Activated T-helper 2 cell treated with anti-CD3 and anti-CD28 coated beads, Interferon-gamma antibody, Interleukin-2, Interleukin-4, amounts not matched to agents 10 μg/mL and 5 μg/mL and 100 μg/mL, durations not matched to agents 14 hours and 24 hours and 36 hours (primary cell): ENCODE measurements at regions not wholly inside any gene's neighbourhood (a gene's known extent, or its start where the extent isn't known, plus 50 kb on each side); places are given as distances from the start of the nearest gene placed in this dataset.

Experiments
- DNase-seq: peaks from one replicate; pipeline ENCODE4 v3.0.0; 2021; ENCODE audit warnings: low spot score
- H3K27ac Mint-ChIP-seq: one replicate; pipeline ENCODE4 v1.8.0; 2021; ENCODE audit warnings: mixed read lengths
- H3K27me3 Mint-ChIP-seq: one replicate; pipeline ENCODE4 v1.8.0; 2021; ENCODE audit warnings: low read depth, mixed read lengths
- H3K36me3 Mint-ChIP-seq: one replicate; pipeline ENCODE4 v1.8.0; 2021; ENCODE audit warnings: low read depth, mixed read lengths
- H3K4me1 Mint-ChIP-seq: one replicate; pipeline ENCODE4 v1.8.0; 2021; ENCODE audit warnings: low read depth, mixed read lengths
- H3K4me3 Mint-ChIP-seq: one replicate; pipeline ENCODE4 v1.8.0; 2021; ENCODE audit warnings: low read depth, mild to moderate bottlenecking, moderate library complexity, mixed read lengths
- H3K9me3 Mint-ChIP-seq: one replicate; pipeline ENCODE4 v1.8.0; 2021; ENCODE audit warnings: mixed read lengths
- intact Hi-C: fragments of 100-400 bp; cut with micrococcal nuclease; formaldehyde crosslinking; loops from one replicate; pipeline ENCODE4 v1.15.1; 2023

DNA sequence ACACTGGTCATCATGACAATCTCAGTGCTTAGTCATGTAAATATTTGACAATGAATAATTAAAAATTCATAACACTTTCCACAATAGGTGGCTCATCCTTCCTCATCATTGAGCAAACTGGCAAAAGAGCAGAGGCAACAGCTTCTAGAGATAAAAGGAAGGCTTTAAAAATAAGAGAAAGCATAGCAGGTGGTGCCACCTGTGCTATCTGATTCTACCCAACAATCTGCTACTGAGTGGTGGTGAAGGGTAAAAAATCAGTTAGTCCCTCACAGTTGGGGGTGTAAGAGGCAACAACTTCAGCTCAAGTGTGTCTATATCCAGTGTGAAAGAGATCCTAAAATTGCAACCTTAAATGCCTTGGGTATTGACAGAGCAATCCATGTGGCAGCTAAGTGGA lies 280.1 kb upstream of the PPARGC1A start:
- no peak overlapping the region for H3K4me3 Mint-ChIP-seq
- intact Hi-C loops = no loop called here
- no peak overlapping the region for H3K27ac Mint-ChIP-seq
- H3K9me3 Mint-ChIP-seq = no peaks in the 10 kb centered on the region
- DNase-seq = no peak
- no peaks in the 10 kb centered on the region for H3K4me1 Mint-ChIP-seq
- no peaks in the 10 kb centered on the region for H3K27me3 Mint-ChIP-seq
- no peaks in the 10 kb centered on the region for H3K36me3 Mint-ChIP-seq

DNA sequence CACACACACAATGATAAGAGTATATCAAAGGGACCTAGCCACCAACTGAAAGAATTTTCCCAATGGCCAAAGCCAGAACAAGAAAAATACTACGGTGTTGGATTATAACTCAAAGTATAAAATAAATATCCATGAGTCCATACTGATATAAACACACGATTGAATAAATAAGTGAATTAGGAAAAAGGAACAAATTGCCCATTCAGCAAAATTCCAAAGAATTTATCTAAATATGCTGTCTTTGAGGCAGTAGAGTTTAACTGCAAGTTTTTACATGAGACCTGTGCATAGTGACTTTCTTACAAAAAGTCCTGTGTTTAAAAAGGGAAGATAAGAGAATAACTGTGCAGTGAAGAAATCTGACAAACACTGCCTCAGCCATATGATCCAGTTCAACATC lies 278.8 kb upstream of the PPARGC1A start:
- no peak overlapping the region for H3K4me3 Mint-ChIP-seq
- no peaks in the 10 kb centered on the region for H3K36me3 Mint-ChIP-seq
- H3K27me3 Mint-ChIP-seq = no peaks in the 10 kb centered on the region
- no peaks in the 10 kb centered on the region for H3K4me1 Mint-ChIP-seq
- no peaks in the 10 kb centered on the region for H3K9me3 Mint-ChIP-seq
- H3K27ac Mint-ChIP-seq = no peak overlapping the region
- intact Hi-C loops = no loop called here
- no peak for DNase-seq

DNA sequence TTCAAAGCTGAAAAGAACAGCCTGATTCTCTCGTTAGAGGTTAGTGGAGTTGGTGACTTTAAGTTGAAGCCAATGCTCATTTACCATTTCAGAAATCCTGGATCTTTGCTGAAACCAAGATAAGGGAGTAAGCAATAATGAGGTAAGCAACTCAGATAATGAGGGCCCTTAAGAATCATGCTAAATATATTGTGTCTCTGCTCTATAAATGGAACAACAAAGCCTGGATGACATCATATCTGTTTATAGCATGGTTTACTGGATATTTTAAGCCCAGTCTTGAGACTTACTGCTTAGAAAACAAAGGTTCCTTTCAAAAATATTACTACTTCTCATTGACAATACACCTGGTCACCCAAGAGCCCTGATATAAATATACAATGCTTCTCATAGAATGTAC lies 276.7 kb upstream of the PPARGC1A start:
- no peak overlapping the region for H3K27ac Mint-ChIP-seq
- no peaks in the 10 kb centered on the region for H3K27me3 Mint-ChIP-seq
- no peak for DNase-seq
- no peak overlapping the region for H3K4me3 Mint-ChIP-seq
- no peaks in the 10 kb centered on the region for H3K4me1 Mint-ChIP-seq
- no peaks in the 10 kb centered on the region for H3K9me3 Mint-ChIP-seq
- H3K36me3 Mint-ChIP-seq = no peaks in the 10 kb centered on the region
- intact Hi-C loops = no loop called here

DNA sequence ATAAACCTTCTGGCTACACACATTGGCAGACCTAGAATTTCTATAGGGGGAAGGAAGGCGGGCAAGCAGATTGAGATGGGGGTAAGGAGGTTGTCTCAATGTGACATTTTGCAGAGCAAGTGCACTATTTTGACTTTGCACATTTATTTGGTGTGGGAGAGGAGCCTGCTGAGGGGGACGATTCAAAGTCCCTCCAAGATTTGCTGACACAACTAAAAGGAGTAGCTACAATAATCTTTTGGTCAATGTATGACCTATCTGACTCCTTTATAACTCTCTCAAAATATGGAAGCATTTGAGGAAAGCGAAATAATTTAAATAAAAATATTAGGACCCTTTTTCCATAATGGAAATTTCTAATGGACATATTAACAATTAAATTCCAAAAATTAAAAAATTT lies 274.9 kb upstream of the PPARGC1A start:
- DNase-seq = no peak
- no peaks in the 10 kb centered on the region for H3K27me3 Mint-ChIP-seq
- H3K4me1 Mint-ChIP-seq = no peaks in the 10 kb centered on the region
- H3K36me3 Mint-ChIP-seq = no peaks in the 10 kb centered on the region
- no peaks in the 10 kb centered on the region for H3K9me3 Mint-ChIP-seq
- intact Hi-C loops = no loop called here
- no peak overlapping the region for H3K27ac Mint-ChIP-seq
- no peak overlapping the region for H3K4me3 Mint-ChIP-seq

DNA sequence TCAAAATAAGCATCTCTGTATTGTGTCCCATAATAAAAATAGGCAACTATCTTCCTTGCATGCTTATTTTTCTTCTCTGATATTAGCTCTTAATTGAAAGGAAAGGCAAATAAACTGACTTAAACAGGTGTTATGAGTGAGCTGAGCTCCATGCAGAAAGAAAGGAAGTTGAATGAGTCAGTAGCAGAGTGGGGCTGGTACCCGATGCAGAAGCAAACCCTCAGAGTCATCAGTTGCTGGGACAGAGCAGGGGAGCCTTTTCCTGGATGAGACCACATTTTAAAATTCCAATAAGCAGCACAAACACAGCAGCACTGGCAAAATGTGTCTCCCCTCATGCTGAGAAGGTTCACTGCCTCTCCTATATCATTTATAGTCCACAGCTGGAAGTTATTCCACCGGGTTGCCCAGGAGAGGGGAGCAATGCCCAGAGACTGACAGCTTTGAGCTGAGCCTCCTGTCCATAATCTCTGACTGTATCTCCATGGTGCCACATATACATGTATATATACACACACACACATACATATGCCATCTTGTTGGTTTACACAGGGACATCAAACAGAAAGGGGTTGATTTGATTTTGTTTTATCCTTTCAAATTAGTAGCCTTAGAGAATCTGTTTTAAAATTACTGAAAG lies 274.3 kb upstream of the PPARGC1A start:
- H3K9me3 Mint-ChIP-seq = no peaks in the 10 kb centered on the region
- intact Hi-C loops = no loop called here
- no peak overlapping the region for H3K27ac Mint-ChIP-seq
- H3K27me3 Mint-ChIP-seq = no peaks in the 10 kb centered on the region
- H3K4me1 Mint-ChIP-seq = no peaks in the 10 kb centered on the region
- no peak overlapping the region for H3K4me3 Mint-ChIP-seq
- no peaks in the 10 kb centered on the region for H3K36me3 Mint-ChIP-seq
- no peak for DNase-seq

DNA sequence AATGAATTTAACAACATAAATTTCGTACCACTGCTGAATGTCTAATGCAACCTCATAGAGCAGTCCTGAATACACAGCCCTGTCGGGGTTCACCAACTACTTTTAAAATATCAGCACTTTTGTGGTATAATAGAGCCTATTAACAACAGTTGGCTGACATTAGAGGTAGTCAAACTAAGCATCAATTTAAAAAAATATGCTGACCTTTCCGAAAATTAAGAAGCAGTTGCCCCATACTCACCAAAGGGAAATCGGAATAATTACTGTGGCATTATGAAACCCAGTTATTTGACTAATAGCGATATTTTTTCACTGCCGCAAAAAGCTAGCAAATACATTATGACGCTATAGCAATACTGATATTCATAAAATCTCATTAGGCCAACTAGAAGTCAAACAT lies 273.5 kb upstream of the PPARGC1A start:
- H3K9me3 Mint-ChIP-seq = no peaks in the 10 kb centered on the region
- no peak overlapping the region for H3K4me3 Mint-ChIP-seq
- intact Hi-C loops = no loop called here
- H3K36me3 Mint-ChIP-seq = no peaks in the 10 kb centered on the region
- no peak overlapping the region for H3K27ac Mint-ChIP-seq
- no peaks in the 10 kb centered on the region for H3K4me1 Mint-ChIP-seq
- DNase-seq = no peak
- no peaks in the 10 kb centered on the region for H3K27me3 Mint-ChIP-seq

DNA sequence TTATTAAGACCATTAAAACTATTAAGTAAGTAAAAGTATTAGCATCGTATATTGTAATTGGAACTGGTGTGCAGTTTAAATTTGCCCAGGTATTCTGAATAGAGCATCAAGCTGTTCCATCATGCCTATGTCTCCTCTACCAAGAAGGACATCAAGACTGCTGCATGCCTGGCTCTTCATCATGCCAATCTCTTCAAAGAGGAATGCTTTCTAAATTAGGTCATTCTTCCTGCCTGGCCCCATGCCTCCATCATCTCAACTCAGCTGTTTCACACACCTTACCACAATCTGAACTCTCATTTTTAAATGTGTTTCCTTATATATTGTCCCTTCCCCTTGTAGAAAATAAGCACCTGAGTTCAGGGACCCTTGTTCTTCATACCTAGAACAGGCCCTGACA lies 270.5 kb upstream of the PPARGC1A start:
- intact Hi-C loops = no loop called here
- Mint-ChIP-seq H3K9me3 (no peaks in the 10 kb centered on the region), H3K36me3 (no peaks in the 10 kb centered on the region), H3K27me3 (no peaks in the 10 kb centered on the region), H3K4me1 (no peaks in the 10 kb centered on the region), H3K4me3 (no peak overlapping the region), H3K27ac (no peak overlapping the region)
- DNase-seq = no peak

DNA sequence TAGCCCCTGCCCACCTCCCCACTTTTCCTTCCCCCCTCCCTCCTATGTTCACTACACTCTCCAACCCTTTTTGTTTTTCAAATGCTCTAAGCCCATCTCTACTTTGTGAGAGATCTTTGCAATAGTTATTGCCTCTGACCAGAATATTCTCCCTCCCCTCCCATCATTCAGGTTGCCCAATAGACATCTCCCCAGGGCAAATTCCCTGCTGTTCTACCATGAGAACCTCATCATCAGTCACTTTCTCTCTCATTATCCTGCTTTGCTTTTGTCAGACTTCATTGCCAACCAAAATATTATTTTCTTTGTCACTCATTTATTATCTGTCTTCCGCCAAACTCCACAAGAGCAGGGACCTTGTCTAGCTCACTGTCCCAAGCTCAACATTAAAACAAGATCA lies 268.2 kb upstream of the PPARGC1A start:
- no peak for DNase-seq
- H3K36me3 Mint-ChIP-seq = no peaks in the 10 kb centered on the region
- H3K4me1 Mint-ChIP-seq = no peaks in the 10 kb centered on the region
- H3K27me3 Mint-ChIP-seq = no peaks in the 10 kb centered on the region
- H3K27ac Mint-ChIP-seq = no peak overlapping the region
- H3K9me3 Mint-ChIP-seq = no peaks in the 10 kb centered on the region
- no peak overlapping the region for H3K4me3 Mint-ChIP-seq
- intact Hi-C loops = no loop called here

DNA sequence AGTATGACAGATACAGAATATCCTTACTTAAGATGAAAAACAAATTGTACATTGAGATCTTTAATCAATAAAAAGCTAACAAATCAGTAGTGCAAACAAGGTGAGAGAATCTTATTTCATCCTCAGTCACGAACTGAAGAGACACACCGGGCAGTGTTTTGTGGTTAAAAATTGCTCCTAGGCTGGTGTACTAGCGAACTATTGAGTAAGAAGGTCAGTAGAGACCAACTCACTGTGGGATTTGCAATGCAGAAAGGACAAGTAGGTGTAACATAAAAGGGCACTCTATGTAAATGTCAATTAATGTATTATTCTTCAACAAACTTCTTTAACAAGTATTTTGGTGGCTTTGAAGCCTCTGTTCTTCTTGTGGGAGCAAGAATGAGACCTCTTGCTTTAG lies 260.2 kb upstream of the PPARGC1A start:
- DNase-seq = no peak
- no peaks in the 10 kb centered on the region for H3K9me3 Mint-ChIP-seq
- no peaks in the 10 kb centered on the region for H3K27me3 Mint-ChIP-seq
- H3K27ac Mint-ChIP-seq = no peak overlapping the region
- H3K4me3 Mint-ChIP-seq = no peak overlapping the region
- intact Hi-C loops = no loop called here
- H3K36me3 Mint-ChIP-seq = no peaks in the 10 kb centered on the region
- no peaks in the 10 kb centered on the region for H3K4me1 Mint-ChIP-seq

DNA sequence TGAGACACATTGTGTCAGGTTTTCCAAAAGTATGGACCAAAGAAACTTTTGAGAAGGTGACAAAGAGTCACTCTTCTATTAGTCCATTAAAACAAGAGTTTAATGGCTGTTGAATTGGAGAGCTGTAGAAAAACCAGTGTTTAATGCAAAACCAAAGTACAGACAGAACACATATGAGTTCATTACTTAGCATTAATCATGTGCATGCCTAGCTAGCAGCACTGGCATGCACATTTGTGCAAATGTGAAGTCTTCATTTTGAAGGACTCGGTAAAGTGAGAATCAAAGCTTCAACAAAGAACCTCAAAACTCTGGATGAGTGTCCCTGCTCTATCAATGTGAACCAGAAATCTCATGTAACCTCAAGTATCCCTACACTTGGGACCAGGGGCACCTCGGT lies 256.3 kb upstream of the PPARGC1A start:
- Mint-ChIP-seq H3K27ac (no peak overlapping the region), H3K36me3 (no peaks in the 10 kb centered on the region), H3K4me3 (no peak overlapping the region), H3K27me3 (no peaks in the 10 kb centered on the region), H3K9me3 (no peaks in the 10 kb centered on the region), H3K4me1 (no peaks in the 10 kb centered on the region)
- intact Hi-C loops = no loop called here
- no peak for DNase-seq

DNA sequence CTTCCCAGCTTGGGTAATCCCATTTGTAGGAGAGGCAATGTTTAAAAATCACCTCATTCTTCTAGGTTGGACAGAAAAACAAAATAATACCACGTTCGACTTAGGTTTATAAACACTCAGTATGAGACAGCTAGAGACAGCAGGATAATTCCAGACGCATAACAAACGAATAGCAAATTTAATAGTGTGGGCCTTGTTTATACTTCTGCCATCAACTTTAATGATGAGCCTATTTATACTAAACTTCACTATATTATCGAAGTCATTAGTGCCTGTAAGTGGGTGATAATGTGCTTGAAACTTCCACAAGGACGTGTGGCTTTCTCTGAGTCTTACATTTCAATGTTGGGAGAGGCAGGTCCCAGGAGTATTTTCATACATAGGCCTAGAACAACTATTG lies 255.7 kb upstream of the PPARGC1A start:
- Mint-ChIP-seq H3K4me3 (no peak overlapping the region), H3K36me3 (no peaks in the 10 kb centered on the region), H3K9me3 (no peaks in the 10 kb centered on the region), H3K27me3 (no peaks in the 10 kb centered on the region), H3K4me1 (no peaks in the 10 kb centered on the region), H3K27ac (no peak overlapping the region)
- intact Hi-C loops = no loop called here
- no peak for DNase-seq

DNA sequence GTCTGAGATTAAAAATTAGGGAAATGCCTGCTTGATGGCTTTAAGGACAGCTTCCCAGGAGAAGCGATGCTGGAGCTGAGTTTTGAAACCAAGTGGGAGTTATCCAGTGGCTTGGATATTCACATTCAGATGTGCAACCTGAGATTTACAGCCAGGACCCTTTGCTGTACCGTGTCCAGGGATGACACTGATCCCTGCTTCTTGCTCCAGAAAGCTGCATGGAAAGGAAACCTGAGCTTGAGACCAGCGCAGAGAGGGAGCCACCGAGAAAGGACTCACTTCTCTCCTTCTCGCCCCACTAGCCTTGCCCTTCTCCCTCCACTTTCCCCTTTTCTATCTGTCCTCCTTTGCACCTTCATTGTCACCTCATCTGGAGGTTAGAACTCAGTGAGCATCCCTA lies 254.5 kb upstream of the PPARGC1A start:
- Mint-ChIP-seq H3K27me3 (no peaks in the 10 kb centered on the region), H3K4me3 (no peak overlapping the region), H3K27ac (no peak overlapping the region), H3K9me3 (no peaks in the 10 kb centered on the region), H3K36me3 (no peaks in the 10 kb centered on the region), H3K4me1 (no peaks in the 10 kb centered on the region)
- intact Hi-C loops = no loop called here
- no peak for DNase-seq

DNA sequence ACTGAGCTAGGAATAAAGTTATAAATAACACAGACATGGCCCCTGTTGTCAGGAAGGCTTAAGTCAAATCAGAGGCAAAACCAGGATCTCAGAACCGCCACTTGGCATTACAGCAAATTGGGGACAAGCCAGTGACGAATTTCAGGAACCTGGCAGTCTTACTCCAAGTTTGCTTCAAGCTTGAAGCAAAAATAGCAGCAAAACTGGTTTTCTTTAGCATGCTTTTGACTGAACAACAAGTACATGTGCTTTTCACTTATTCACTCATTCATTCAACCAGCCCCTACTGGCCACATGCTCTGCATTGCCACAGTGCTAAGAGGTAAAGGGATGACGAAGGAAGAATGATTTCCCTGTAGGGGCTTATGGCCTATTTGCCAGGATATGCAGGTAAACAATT lies 253.9 kb upstream of the PPARGC1A start:
- H3K36me3 Mint-ChIP-seq = no peaks in the 10 kb centered on the region
- intact Hi-C loops = no loop called here
- no peak overlapping the region for H3K27ac Mint-ChIP-seq
- DNase-seq = no peak
- H3K4me1 Mint-ChIP-seq = no peaks in the 10 kb centered on the region
- no peaks in the 10 kb centered on the region for H3K9me3 Mint-ChIP-seq
- H3K4me3 Mint-ChIP-seq = no peak overlapping the region
- no peaks in the 10 kb centered on the region for H3K27me3 Mint-ChIP-seq

DNA sequence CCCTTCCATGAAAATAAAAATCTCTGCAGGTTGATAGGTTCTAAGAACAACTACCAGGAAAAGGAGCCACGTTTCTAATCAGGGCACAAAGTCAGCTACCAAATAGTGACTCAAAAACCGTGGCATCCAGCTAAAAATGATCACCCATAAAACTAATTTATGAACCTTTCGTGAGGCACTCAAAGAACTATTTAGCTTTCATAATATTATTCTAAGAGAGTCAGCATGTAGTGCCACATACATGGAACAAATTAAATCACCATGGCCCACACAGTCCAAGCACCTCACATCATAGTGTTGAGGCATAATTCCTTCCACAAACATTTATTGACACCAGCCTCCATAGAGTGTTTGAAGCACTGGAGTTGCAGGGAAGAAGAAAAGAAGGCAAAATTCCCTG lies 252.0 kb upstream of the PPARGC1A start:
- no peaks in the 10 kb centered on the region for H3K4me1 Mint-ChIP-seq
- H3K9me3 Mint-ChIP-seq = no peaks in the 10 kb centered on the region
- no peak overlapping the region for H3K4me3 Mint-ChIP-seq
- no peak for DNase-seq
- H3K36me3 Mint-ChIP-seq = no peaks in the 10 kb centered on the region
- H3K27ac Mint-ChIP-seq = no peak overlapping the region
- no peaks in the 10 kb centered on the region for H3K27me3 Mint-ChIP-seq
- intact Hi-C loops = no loop called here
